SK-N-SH (cell line): ENCODE measurements at regions not wholly inside any gene's neighbourhood (a gene's known extent, or its start where the extent isn't known, plus 50 kb on each side); places are given as distances from the start of the nearest gene placed in this dataset.
A peak's percentile ranks its signal among the peaks of the same experiment; 100 is the strongest.

ENCODE experiments used
- CTCF ChIA-PET: fragments of 300-600, 350-600 bp; formaldehyde crosslinking; extraction: SDS; loops from one replicate; lab custom pipeline; 2021; lab: Yijun Ruan, JAX
- POLR2A ChIA-PET: fragments of 350-600 bp; sonication (Branson Sonifier 250); formaldehyde crosslinking; extraction: SDS; loops from one replicate; lab custom pipeline; 2020; ENCODE audit warnings: antibody characterized with exemption, inconsistent platforms; lab: Yijun Ruan, JAX
- DNase-seq: peaks from one replicate; pipeline ENCODE4 v3.0.0; 2012
- H2AFZ ChIP-seq: fragments of 200-600 bp; sonication (generic); 2 replicates; pipeline ENCODE4 v1.8.1; 2016; ENCODE audit warnings: antibody characterized with exemption, mild to moderate bottlenecking, low read depth
- H3F3A ChIP-seq: fragments of 200-600 bp; sonication (generic); replicated peaks from 2 replicates; pipeline ENCODE3; 2016; ENCODE audit warnings: antibody characterized with exemption, mild to moderate bottlenecking; ENCODE audit not compliant: insufficient read depth
- H3K27ac ChIP-seq, 2 experiments: fragments of 200-500 bp in 1 of 2; fragments of 200-600 bp in 1 of 2; sonication (Bioruptor generic) in 1 of 2; sonication (generic), shearing (Covaris generic) in 1 of 2; 2 replicates each; pipeline versions ENCODE4 v1.5.1 to v1.6.1; 2014 to 2016; ENCODE audit warnings: low read depth in 2 of 2, inconsistent platforms in 1 of 2, low read length in 1 of 2, mild to moderate bottlenecking in 1 of 2, mixed read lengths in 1 of 2
- H3K27me3 ChIP-seq: fragments of 200-600 bp; sonication (generic), shearing (Covaris generic); 2 replicates; pipeline ENCODE4 v1.6.1; 2016; ENCODE audit warnings: mixed run types; ENCODE audit not compliant: insufficient read depth
- H3K36me3 ChIP-seq, 2 experiments: fragments of 200-500 bp in 1 of 2; fragments of 200-600 bp in 1 of 2; sonication (Bioruptor generic) in 1 of 2; sonication (generic) in 1 of 2; replicated peaks in 1 of 2; 2 replicates each; pipeline versions ENCODE3 to v1.5.1; 2014 to 2016; ENCODE audit warnings: low read length in 1 of 2, mild to moderate bottlenecking in 1 of 2; ENCODE audit not compliant: insufficient read depth in 2 of 2, control insufficient read depth in 1 of 2
- H3K4me1 ChIP-seq, 2 experiments: fragments of 200-500 bp in 1 of 2; fragments of 200-600 bp in 1 of 2; sonication (Bioruptor generic) in 1 of 2; sonication (generic), shearing (Covaris generic) in 1 of 2; 2 replicates each; pipeline versions ENCODE4 v1.5.1 to v1.6.1; 2014 to 2016; ENCODE audit warnings: low read depth in 1 of 2, low read length in 1 of 2, mixed run types in 1 of 2; ENCODE audit not compliant: insufficient read depth in 2 of 2, control insufficient read depth in 1 of 2
- H3K4me2 ChIP-seq: fragments of 200-600 bp; sonication (generic), shearing (Covaris generic); 2 replicates; pipeline ENCODE4 v1.6.1; 2017; ENCODE audit warnings: mixed run types
- H3K4me3 ChIP-seq, 2 experiments: fragments of 200-500 bp in 1 of 2; fragments of 200-600 bp in 1 of 2; sonication (Bioruptor generic) in 1 of 2; sonication (generic), shearing (Covaris generic) in 1 of 2; 2 replicates each; pipeline versions ENCODE4 v1.5.1 to v1.8.1; 2014 to 2016; ENCODE audit warnings: low read depth in 2 of 2, inconsistent platforms in 1 of 2, low read length in 1 of 2, mild to moderate bottlenecking in 1 of 2, mixed read lengths in 1 of 2, moderate library complexity in 1 of 2
- H3K79me2 ChIP-seq: fragments of 200-600 bp; sonication (generic); 2 replicates; pipeline ENCODE4 v1.8.1; 2017; ENCODE audit warnings: mild to moderate bottlenecking; ENCODE audit not compliant: insufficient read depth
- H3K9ac ChIP-seq: fragments of 200-600 bp; sonication (generic); 2 replicates; pipeline ENCODE4 v1.6.1; 2017; ENCODE audit warnings: mixed run types
- H3K9me2 ChIP-seq: fragments of 200-600 bp; sonication (generic); 2 replicates; pipeline ENCODE4 v1.6.1; 2017; ENCODE audit warnings: mixed run types
- H3K9me3 ChIP-seq: fragments of 200-600 bp; sonication (generic); 2 replicates; pipeline ENCODE4 v1.6.1; 2017; ENCODE audit warnings: mixed run types, mild to moderate bottlenecking, moderate library complexity
- H4K20me1 ChIP-seq: fragments of 200-600 bp; sonication (generic); 2 replicates; pipeline ENCODE4 v1.6.1; 2017; ENCODE audit warnings: mild to moderate bottlenecking, mixed run types; ENCODE audit not compliant: insufficient read depth
- CHD2 ChIP-seq: fragments of 150-350 bp; IDR thresholded peaks from 2 replicates; pipeline ENCODE4 v1.6.1; 2018; ENCODE audit warnings: low read length; ENCODE audit not compliant: partially characterized antibody
- FOXJ3 ChIP-seq: sonication (generic); formaldehyde crosslinking; IDR thresholded peaks from 2 replicates; pipeline ENCODE4 v1.5.1; 2020; ENCODE audit warnings: mild to moderate bottlenecking, missing genetic modification reagents
- FOXM1 ChIP-seq: IDR thresholded peaks from 2 replicates; pipeline ENCODE4 v1.4.0; 2012; ENCODE audit warnings: low read depth, mild to moderate bottlenecking
- GABPA ChIP-seq: IDR thresholded peaks from 2 replicates; pipeline ENCODE4 v1.4.0; 2012; ENCODE audit warnings: low read depth, mild to moderate bottlenecking
- GATA2 ChIP-seq: sonication (generic); formaldehyde crosslinking; IDR thresholded peaks from 2 replicates; pipeline ENCODE4 v1.5.0; 2020; ENCODE audit warnings: mild to moderate bottlenecking, missing genetic modification reagents
- NRF1 ChIP-seq: IDR thresholded peaks from 2 replicates; pipeline ENCODE4 v1.6.1; 2012; ENCODE audit warnings: low read depth, mild to moderate bottlenecking, low read length
- RAD21 ChIP-seq: IDR thresholded peaks from 2 replicates; pipeline ENCODE4 v1.6.1; 2012; ENCODE audit warnings: mild to moderate bottlenecking, low read length
- RFX5 ChIP-seq: IDR thresholded peaks from 2 replicates; pipeline ENCODE4 v1.6.1; 2012; ENCODE audit warnings: mild to moderate bottlenecking, improper control_type of control experiment, low read length
- SMC3 ChIP-seq: IDR thresholded peaks from 2 replicates; pipeline ENCODE4 v1.6.1; 2012; ENCODE audit warnings: low read depth, low read length, improper control_type of control experiment
- WGBS: methylation state at CpG from one replicate; pipeline ENCODE4 v1.1.6; 2017; ENCODE audit warnings: low lambda C conversion rate; 5-methylcytosine and 5-hydroxymethylcytosine counted together
- TF ChIP-seq, protein P1 (sequence below): IDR thresholded peaks from 2 replicates; pipeline ENCODE4 v1.4.0; 2012; ENCODE audit warnings: low read depth, borderline replicate concordance
- TF ChIP-seq, protein P2 (sequence below): IDR thresholded peaks from 2 replicates; pipeline ENCODE4 v1.4.0; 2012; ENCODE audit warnings: low read depth
- TF ChIP-seq, protein P3 (sequence below): fragments of 150-350 bp; IDR thresholded peaks from 2 replicates; pipeline ENCODE4 v1.6.1; 2017; ENCODE audit warnings: antibody characterized with exemption, low read length, low read depth, borderline replicate concordance
- TF ChIP-seq, protein P4 (sequence below): IDR thresholded peaks from 2 replicates; pipeline ENCODE4; 2012

DNA sequence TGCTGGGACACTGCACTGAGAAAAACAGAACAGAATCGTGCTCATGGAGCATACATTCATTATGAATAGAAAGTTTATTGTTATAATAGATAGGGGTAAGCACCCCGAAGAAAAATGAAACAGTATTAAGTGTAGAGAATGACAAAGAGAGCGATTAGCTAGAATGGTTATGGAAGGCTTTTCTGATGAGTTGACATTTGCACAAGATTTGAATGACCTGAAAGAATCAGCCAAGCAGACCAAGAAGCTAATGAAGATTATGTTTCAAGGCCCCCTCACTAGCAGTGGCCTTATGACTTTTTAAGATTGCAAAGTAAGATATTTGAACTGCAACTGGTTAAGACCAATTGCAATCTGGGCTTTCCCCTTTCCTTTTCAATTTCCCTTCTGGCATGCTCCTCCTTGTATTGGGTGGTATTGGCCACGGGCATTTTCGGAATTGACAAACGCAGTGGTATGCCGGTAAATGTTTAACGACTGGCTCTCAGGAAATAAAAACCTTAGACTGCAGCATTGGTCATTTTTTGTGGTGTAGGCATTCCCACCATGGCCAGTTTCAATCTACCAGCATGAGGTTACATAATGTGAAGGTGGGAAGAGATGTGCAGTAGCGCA is 120.0 kb upstream of the CITED2 start:
- H3K9me3 ChIP-seq, result 0 out of 2 replicates have a peak, but pooled peaks cover 3% of the 10 kb centered on the region
- ChIA-PET POLR2A (no interaction called here), CTCF (no interaction called here)
- H3K9me2 ChIP-seq, result no peaks in the 10 kb centered on the region
- H3F3A ChIP-seq, result no peaks in the 10 kb centered on the region
- H3K4me3 ChIP-seq, result no peak overlapping the region
- DNase-seq, result no peak
- no peak overlapping the region for H3K27ac ChIP-seq
- TF ChIP-seq FOXM1, result no peak
- TF ChIP-seq RAD21, result no peak
- TF ChIP-seq, protein P1, sequence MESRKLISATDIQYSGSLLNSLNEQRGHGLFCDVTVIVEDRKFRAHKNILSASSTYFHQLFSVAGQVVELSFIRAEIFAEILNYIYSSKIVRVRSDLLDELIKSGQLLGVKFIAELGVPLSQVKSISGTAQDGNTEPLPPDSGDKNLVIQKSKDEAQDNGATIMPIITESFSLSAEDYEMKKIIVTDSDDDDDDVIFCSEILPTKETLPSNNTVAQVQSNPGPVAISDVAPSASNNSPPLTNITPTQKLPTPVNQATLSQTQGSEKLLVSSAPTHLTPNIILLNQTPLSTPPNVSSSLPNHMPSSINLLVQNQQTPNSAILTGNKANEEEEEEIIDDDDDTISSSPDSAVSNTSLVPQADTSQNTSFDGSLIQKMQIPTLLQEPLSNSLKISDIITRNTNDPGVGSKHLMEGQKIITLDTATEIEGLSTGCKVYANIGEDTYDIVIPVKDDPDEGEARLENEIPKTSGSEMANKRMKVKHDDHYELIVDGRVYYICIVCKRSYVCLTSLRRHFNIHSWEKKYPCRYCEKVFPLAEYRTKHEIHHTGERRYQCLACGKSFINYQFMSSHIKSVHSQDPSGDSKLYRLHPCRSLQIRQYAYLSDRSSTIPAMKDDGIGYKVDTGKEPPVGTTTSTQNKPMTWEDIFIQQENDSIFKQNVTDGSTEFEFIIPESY, result no peak
- TF ChIP-seq, protein P2, sequence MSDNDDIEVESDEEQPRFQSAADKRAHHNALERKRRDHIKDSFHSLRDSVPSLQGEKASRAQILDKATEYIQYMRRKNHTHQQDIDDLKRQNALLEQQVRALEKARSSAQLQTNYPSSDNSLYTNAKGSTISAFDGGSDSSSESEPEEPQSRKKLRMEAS, result no peak
- TF ChIP-seq, protein P3, sequence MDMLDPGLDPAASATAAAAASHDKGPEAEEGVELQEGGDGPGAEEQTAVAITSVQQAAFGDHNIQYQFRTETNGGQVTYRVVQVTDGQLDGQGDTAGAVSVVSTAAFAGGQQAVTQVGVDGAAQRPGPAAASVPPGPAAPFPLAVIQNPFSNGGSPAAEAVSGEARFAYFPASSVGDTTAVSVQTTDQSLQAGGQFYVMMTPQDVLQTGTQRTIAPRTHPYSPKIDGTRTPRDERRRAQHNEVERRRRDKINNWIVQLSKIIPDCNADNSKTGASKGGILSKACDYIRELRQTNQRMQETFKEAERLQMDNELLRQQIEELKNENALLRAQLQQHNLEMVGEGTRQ, result no peak
- no peak for TF ChIP-seq FOXJ3
- TF ChIP-seq RFX5, result no peak
- no peak for TF ChIP-seq NRF1
- no peaks in the 10 kb centered on the region for H3K27me3 ChIP-seq
- H3K4me1 ChIP-seq, result no peaks in the 10 kb centered on the region
- H3K36me3 ChIP-seq, result no peaks in the 10 kb centered on the region
- H3K79me2 ChIP-seq, result no peaks in the 10 kb centered on the region
- no peaks in the 10 kb centered on the region for H4K20me1 ChIP-seq
- 52% methylated on average over 9 of the region's 9 CpGs for WGBS
- no peak overlapping the region for H3K4me2 ChIP-seq
- no peak overlapping the region for H3K9ac ChIP-seq
- H2AFZ ChIP-seq, result no peak overlapping the region

DNA sequence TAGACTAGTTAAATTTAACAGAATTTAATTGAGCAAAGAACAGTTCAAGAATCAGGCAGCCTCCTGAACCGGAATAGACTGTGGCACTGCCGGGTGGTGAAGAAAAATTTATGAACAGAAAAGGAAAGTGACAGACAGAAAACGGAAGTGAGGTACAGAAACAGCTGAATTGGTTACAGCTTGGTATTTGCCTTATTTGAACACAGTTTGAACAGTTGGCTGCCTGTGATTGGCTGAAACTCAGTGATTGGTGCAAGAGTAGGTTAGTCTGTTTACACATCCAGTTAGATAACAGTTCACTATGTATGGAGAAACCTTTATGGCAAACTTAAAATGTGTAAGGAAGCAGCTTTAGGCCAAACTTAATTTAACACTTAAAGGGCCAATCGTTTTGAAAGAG is 116.0 kb upstream of the CITED2 start:
- ChIA-PET POLR2A (no interaction called here), CTCF (no interaction called here)
- H3K36me3 ChIP-seq, result no peaks in the 10 kb centered on the region
- no peak for DNase-seq
- H3K4me2 ChIP-seq, result no peak overlapping the region
- H3K9me3 ChIP-seq, result 0 out of 2 replicates have a peak, but pooled peaks cover 3% of the 10 kb centered on the region
- H3K4me1 ChIP-seq, result no peaks in the 10 kb centered on the region
- WGBS, result 33% methylated on average over 4 of the region's 4 CpGs
- no peaks in the 10 kb centered on the region for H3F3A ChIP-seq
- no peak overlapping the region for H3K4me3 ChIP-seq
- H3K27me3 ChIP-seq, result no peaks in the 10 kb centered on the region
- no peaks in the 10 kb centered on the region for H3K9me2 ChIP-seq
- peak overlapping the region; percentile 51; the same call in 1 of the 2 replicates for H2AFZ ChIP-seq
- H3K27ac ChIP-seq, result no peak overlapping the region
- no peaks in the 10 kb centered on the region for H3K79me2 ChIP-seq
- no peak overlapping the region for H3K9ac ChIP-seq
- TF ChIP-seq FOXJ3 (no peak), CHD2 (no peak), RFX5 (no peak), GABPA (no peak), SMC3 (no peak), GATA2 (CRISPR knock-in tag) (no peak)
- TF ChIP-seq, protein P4, sequence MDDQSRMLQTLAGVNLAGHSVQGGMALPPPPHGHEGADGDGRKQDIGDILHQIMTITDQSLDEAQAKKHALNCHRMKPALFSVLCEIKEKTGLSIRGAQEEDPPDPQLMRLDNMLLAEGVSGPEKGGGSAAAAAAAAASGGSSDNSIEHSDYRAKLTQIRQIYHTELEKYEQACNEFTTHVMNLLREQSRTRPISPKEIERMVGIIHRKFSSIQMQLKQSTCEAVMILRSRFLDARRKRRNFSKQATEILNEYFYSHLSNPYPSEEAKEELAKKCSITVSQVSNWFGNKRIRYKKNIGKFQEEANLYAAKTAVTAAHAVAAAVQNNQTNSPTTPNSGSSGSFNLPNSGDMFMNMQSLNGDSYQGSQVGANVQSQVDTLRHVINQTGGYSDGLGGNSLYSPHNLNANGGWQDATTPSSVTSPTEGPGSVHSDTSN, result no peak
- H4K20me1 ChIP-seq, result no peaks in the 10 kb centered on the region
